A549 (cell line): ENCODE measurements at regions not wholly inside any gene's neighbourhood (a gene's known extent, or its start where the extent isn't known, plus 50 kb on each side); places are given as distances from the start of the nearest gene placed in this dataset.

Experiments used
- ATAC-seq, 2 experiments: fragments of 200-7000 bp in 1 of 2; fragments of >200 bp in 1 of 2; cut with Nextera tagmentation in 1 of 2; cut with Tn5 transposase in 1 of 2; 3 replicates each; pipeline versions ENCODE4 v1.8.0 to v1.9.1; 2018 to 2020; ENCODE audit warnings: mild to moderate bottlenecking in 1 of 2, moderate library complexity in 1 of 2
- CTCF ChIA-PET: fragments of 300-600 bp; sonication (Branson Sonifier 250); formaldehyde crosslinking; extraction: SDS; loops from one replicate; lab custom pipeline; 2021; ENCODE audit warnings: antibody characterized with exemption, inconsistent platforms; lab: Yijun Ruan, JAX
- POLR2A ChIA-PET: fragments of 350-600 bp; formaldehyde crosslinking; extraction: SDS; loops from one replicate; lab custom pipeline; 2021; ENCODE audit warnings: antibody characterized with exemption, inconsistent platforms; lab: Yijun Ruan, JAX
- DNase-seq, 2 experiments: peaks; one replicate each; pipeline versions ENCODE4 v3.0.0 to v3.0.0-alpha.2; 2011 to 2016; ENCODE audit warnings: low read depth in 1 of 2, low spot score in 1 of 2
- FAIRE-seq: peaks from 2 replicates; lab custom pipeline; 2011; peaks lifted over from hg19 to GRCh38; lab: Jason Lieb, UNC
- H3K27ac ChIP-seq, 2 experiments: fragments of >200 bp; sonication (Bioruptor Twin); formaldehyde crosslinking; 3 replicates each; pipeline ENCODE4 v1.5.1; 2016 to 2017
- H3K4me1 ChIP-seq: fragments of >200 bp; sonication (Bioruptor Twin); formaldehyde crosslinking; 3 replicates; pipeline ENCODE4 v1.6.1; 2016
- H3K4me2 ChIP-seq: fragments of >200 bp; sonication (Bioruptor Twin); formaldehyde crosslinking; 3 replicates; pipeline ENCODE4 v1.6.1; 2016
- H3K4me3 ChIP-seq: fragments of >200 bp; sonication (Bioruptor Twin); formaldehyde crosslinking; 3 replicates; pipeline ENCODE4 v1.5.1; 2016
- H3K9me3 ChIP-seq: fragments of >200 bp; sonication (Bioruptor Twin); formaldehyde crosslinking; 3 replicates; pipeline ENCODE4 v1.6.1; 2016
- ATOH8 ChIP-seq: fragments of 250-450 bp; sonication (Bioruptor Pico); IDR thresholded peaks from 2 replicates; pipeline ENCODE4 v1.5.0; 2020; ENCODE audit warnings: low read depth, mild to moderate bottlenecking, moderate library complexity
- CBX2 ChIP-seq: fragments of 200-600 bp; sonication (generic); IDR thresholded peaks from 2 replicates; pipeline ENCODE4 v1.6.1; 2016; ENCODE audit warnings: low read depth, mild to moderate bottlenecking, borderline replicate concordance
- CBX8 ChIP-seq: fragments of 200-600 bp; sonication (generic); IDR thresholded peaks from 2 replicates; pipeline ENCODE4 v1.6.1; 2016
- CHD2 ChIP-seq: fragments of 150-350 bp; IDR thresholded peaks from 2 replicates; pipeline ENCODE4 v1.6.1; 2014; ENCODE audit warnings: low read length; ENCODE audit not compliant: partially characterized antibody
- CTCF ChIP-seq: fragments of >200 bp; sonication (Bioruptor Twin); formaldehyde crosslinking; IDR thresholded peaks from 3 replicates; pipeline ENCODE4 v1.5.1; 2016
- EHMT2 ChIP-seq: fragments of 200-600 bp; sonication (generic); IDR thresholded peaks from 2 replicates; pipeline ENCODE4 v1.6.1; 2016; ENCODE audit warnings: antibody characterized with exemption, low read depth, mild to moderate bottlenecking, moderate library complexity
- ELK1 ChIP-seq: fragments of 150-350 bp; IDR thresholded peaks from 2 replicates; pipeline ENCODE4 v1.6.1; 2014; ENCODE audit warnings: low read depth, mild to moderate bottlenecking, low read length
- EP300 ChIP-seq, 2 experiments: fragments of >200 bp; sonication (Bioruptor Twin); formaldehyde crosslinking; IDR thresholded peaks; 2 replicates in 1 of 2; 3 replicates in 1 of 2; pipeline ENCODE4 v1.6.1; 2016 to 2017
- ESRRA ChIP-seq: fragments of 150-350 bp; IDR thresholded peaks from 2 replicates; pipeline ENCODE4 v1.6.1; 2014; ENCODE audit warnings: mild to moderate bottlenecking, low read length, borderline replicate concordance
- FOSB ChIP-seq: fragments of 250-450 bp; sonication (Bioruptor Pico); IDR thresholded peaks from 2 replicates; pipeline ENCODE4 v1.5.0; 2020; ENCODE audit warnings: mild to moderate bottlenecking, moderate library complexity
- FOXS1 ChIP-seq: fragments of 250-450 bp; sonication (Bioruptor Pico); IDR thresholded peaks from 2 replicates; pipeline ENCODE4 v1.5.0; 2020; ENCODE audit warnings: mild to moderate bottlenecking, moderate library complexity
- GATA3 ChIP-seq: IDR thresholded peaks from 2 replicates; pipeline ENCODE4 v1.6.1; 2012; ENCODE audit warnings: borderline replicate concordance
- HEYL ChIP-seq: fragments of 250-450 bp; sonication (Bioruptor Pico); IDR thresholded peaks from 2 replicates; pipeline ENCODE4 v1.8.0; 2021; ENCODE audit warnings: mild to moderate bottlenecking, moderate library complexity
- HOXB13 ChIP-seq: fragments of 250-450 bp; sonication (Bioruptor Pico); IDR thresholded peaks from 2 replicates; pipeline ENCODE4 v1.5.0; 2020; ENCODE audit warnings: low read depth, mild to moderate bottlenecking, moderate library complexity
- JUNB ChIP-seq: fragments of >200 bp; sonication (Bioruptor Twin); formaldehyde crosslinking; IDR thresholded peaks from 2 replicates; pipeline ENCODE4 v1.6.1; 2016
- KDM1A ChIP-seq: fragments of 200-600 bp; sonication (generic); IDR thresholded peaks from 2 replicates; pipeline ENCODE4 v1.6.1; 2016; ENCODE audit warnings: low read depth, mild to moderate bottlenecking
- KDM5A ChIP-seq: fragments of 200-600 bp; sonication (generic); IDR thresholded peaks from 2 replicates; pipeline ENCODE4 v1.6.1; 2016; ENCODE audit warnings: antibody characterized with exemption, mild to moderate bottlenecking
- MAFK ChIP-seq: fragments of 450-650 bp; IDR thresholded peaks from 2 replicates; pipeline ENCODE4 v1.6.1; 2014; ENCODE audit not compliant: partially characterized antibody
- NFE2L2 ChIP-seq: fragments of 150-350 bp; conservative IDR thresholded peaks from 2 replicates; pipeline ENCODE4 v1.6.1; 2014; ENCODE audit warnings: low read length
- NR3C1 ChIP-seq: fragments of >200 bp; sonication (Bioruptor Twin); formaldehyde crosslinking; IDR thresholded peaks from 3 replicates; pipeline ENCODE4 v1.6.1; 2017
- RAD21 ChIP-seq, 2 experiments: fragments of >200 bp in 1 of 2; sonication (Bioruptor Twin) in 1 of 2; formaldehyde crosslinking in 1 of 2; IDR thresholded peaks in 1 of 2; conservative IDR thresholded peaks in 1 of 2; 2 replicates in 1 of 2; 3 replicates in 1 of 2; pipeline ENCODE4 v1.6.1; 2012 to 2018; ENCODE audit warnings: inconsistent platforms in 1 of 2
- RCOR1 ChIP-seq: fragments of 150-350 bp; IDR thresholded peaks from 2 replicates; pipeline ENCODE4 v1.6.1; 2014; ENCODE audit warnings: antibody characterized with exemption, low read length, low read depth
- RFX5 ChIP-seq: fragments of 450-650 bp; IDR thresholded peaks from 2 replicates; pipeline ENCODE4 v1.7.1; 2014; ENCODE audit warnings: antibody characterized with exemption, mild to moderate bottlenecking, moderate library complexity
- SMC3 ChIP-seq: fragments of >200 bp; sonication (Bioruptor Twin); formaldehyde crosslinking; IDR thresholded peaks from 3 replicates; pipeline ENCODE4 v1.6.1; 2018; ENCODE audit warnings: inconsistent platforms
- ZFP36 ChIP-seq: fragments of 450-650 bp; IDR thresholded peaks from 2 replicates; pipeline ENCODE4 v1.6.1; 2014; ENCODE audit warnings: borderline replicate concordance; ENCODE audit not compliant: partially characterized antibody
- WGBS: methylation state at CpG from one replicate; pipeline ENCODE4 v1.1.6; 2017; ENCODE audit errors: missing lambda C conversion rate; 5-methylcytosine and 5-hydroxymethylcytosine counted together

DNA sequence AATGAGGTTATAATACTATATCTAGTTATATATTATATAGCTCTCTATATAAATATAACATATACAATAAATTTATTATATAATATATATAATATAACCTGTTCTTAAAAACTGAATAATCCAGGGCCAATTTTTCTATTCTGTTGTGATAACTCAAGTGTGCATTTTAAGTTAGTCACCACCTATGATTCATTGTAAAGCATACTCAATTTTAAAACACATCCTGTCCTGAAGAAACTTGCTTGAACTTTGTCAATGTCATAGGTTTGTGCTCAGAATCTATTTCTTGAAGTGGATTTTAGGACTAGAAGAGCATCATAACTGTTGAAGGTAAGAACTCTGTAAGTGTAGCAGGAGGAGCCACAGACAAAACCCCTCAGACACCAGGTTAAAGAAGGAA is 1209.8 kb downstream of the REEP3 start:
- TF ChIP-seq GATA3 (no peak), EP300 (IDR thresholded peaks at IDR 0.05) (no peak), HOXB13 (CRISPR knock-in tag) (no peak), FOSB (CRISPR knock-in tag) (no peak)
- TF ChIP-seq, all 56 proteins: peak for 0
- H3K27ac ChIP-seq = peak overlapping the region; percentile 61 to 70; a peak in 3 of 6 replicates
- ATAC-seq = no peak
- H3K4me2 ChIP-seq = peak overlapping the region; percentile 67; the same call in 2 of the 3 replicates
- ChIA-PET CTCF (no interaction called here), POLR2A (no interaction called here)
- H3K4me3 ChIP-seq = no peak overlapping the region
- no peak for FAIRE-seq
- H3K9me3 ChIP-seq = no peaks in the 10 kb centered on the region
- DNase-seq = no peak
- peaks cover 13% of the 10 kb centered on the region for H3K4me1 ChIP-seq

DNA sequence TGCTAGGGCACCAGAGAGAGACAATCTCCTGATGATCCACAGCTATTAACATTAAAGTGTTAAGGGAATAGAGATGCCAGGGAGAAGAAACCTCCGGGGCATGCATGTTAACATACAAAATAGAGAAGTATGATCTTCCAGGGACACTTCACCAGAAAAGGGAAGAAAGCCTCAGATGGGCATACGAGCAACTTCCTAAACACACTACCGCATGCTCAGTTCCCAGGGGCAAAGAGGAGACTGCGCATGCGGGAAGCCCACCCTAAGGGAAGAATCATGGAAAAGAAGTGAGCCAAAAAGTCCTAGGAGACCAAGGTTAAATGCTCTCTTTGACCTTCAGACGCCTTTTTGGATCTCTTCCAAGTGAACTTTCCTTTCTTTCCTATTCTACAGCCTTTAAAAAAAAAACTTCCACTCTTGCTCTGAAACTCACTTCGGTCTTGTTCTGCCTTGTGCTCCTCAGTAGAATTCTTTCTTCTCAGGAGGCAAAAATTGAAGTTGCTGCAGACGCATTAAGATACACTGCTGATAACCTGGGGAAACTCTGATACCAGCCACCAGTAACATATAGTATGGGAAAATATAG is 1211.3 kb downstream of the REEP3 start:
- Histone ChIP-seq H3K27ac (peak overlapping the region; percentile 61 to 70; a peak in 4 of 6 replicates), H3K4me1 (peaks cover 13% of the 10 kb centered on the region), H3K4me3 (no peak overlapping the region)
- WGBS = 70% methylated on average over 8 of the region's 8 CpGs
- TF ChIP-seq ATOH8 (CRISPR knock-in tag) (no peak), CHD2 (no peak), RCOR1 (no peak), NFE2L2 (no peak)
- TF ChIP-seq, all 56 proteins: peak for 0
- DNase-seq (no peak), ATAC-seq (no peak), FAIRE-seq (no peak)
- H3K9me3 ChIP-seq = no peaks in the 10 kb centered on the region
- CTCF ChIA-PET = no interaction called here
- H3K4me2 ChIP-seq = peak overlapping the region; percentile 67; the same call in 1 of the 3 replicates
- POLR2A ChIA-PET = no interaction called here

DNA sequence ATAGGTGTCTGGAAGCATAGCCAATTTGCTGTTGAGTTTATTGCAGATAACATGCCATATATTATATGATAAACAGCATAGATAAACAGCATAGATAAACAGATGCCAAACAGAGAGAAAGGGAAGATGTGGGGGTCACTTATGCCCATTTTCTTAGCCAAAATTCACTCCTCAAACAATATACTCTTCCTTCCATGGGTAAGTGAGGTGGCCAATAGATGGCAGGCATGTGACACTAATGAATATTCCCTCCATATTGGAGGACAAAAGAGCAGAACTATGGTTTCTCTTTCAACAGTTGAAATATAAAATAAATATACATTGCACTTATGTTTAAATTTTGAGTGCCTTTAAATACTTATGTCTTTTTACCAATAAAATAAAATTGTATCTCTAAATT is 1212.8 kb downstream of the REEP3 start:
- CTCF ChIA-PET = no interaction called here
- Histone ChIP-seq H3K4me3 (no peak overlapping the region), H3K4me2 (no peak overlapping the region), H3K9me3 (no peaks in the 10 kb centered on the region), H3K4me1 (peaks cover 13% of the 10 kb centered on the region), H3K27ac (no peak overlapping the region)
- peak in 1 of 2 experiments; percentile 68; a peak in 3 of 6 replicates for ATAC-seq
- POLR2A ChIA-PET = no interaction called here
- DNase-seq = peak; percentile 6 to 45
- TF ChIP-seq SMC3 (peak; percentile 26; the same call in 1 of the 3 replicates), RFX5 (no peak), ESRRA (no peak), MAFK (no peak), ZFP36 (no peak), KDM1A (no peak), FOXS1 (CRISPR knock-in tag) (no peak), ATOH8 (CRISPR knock-in tag) (no peak), KDM5A (no peak), CTCF (peak; percentile 42), HEYL (CRISPR knock-in tag) (no peak), JUNB (no peak), NFE2L2 (no peak), CBX8 (no peak), EHMT2 (no peak), ELK1 (no peak), NR3C1 (no peak), RAD21 (conservative IDR thresholded peaks at IDR 0.05 in 1 of 2, IDR thresholded peaks at IDR 0.05 in 1 of 2) (peak; percentile 56 to 65; a peak in 4 of 5 replicates), CBX2 (no peak)
- FAIRE-seq = no peak
